Tibial nerve (tissue), 4 donors: ENCODE measurements at regions not wholly inside any gene's neighbourhood (a gene's known extent, or its start where the extent isn't known, plus 50 kb on each side); places are given as distances from the start of the nearest gene placed in this dataset.

Experiments used
- CTCF ChIP-seq, 5 experiments: fragments of 200-600 bp in 3 of 5; fragments of 450-650 bp in 2 of 5; sonication (generic) in 3 of 5; IDR thresholded peaks; one replicate each; pipeline ENCODE4 v1.5.1; 2016 to 2019; ENCODE audit warnings: antibody characterized with exemption in 5 of 5, mild to moderate bottlenecking in 3 of 5, moderate library complexity in 2 of 5
- EP300 ChIP-seq, 2 donors: sonication (generic); formaldehyde crosslinking; IDR thresholded peaks; one replicate each; pipeline ENCODE4 v1.6.1; 2017; ENCODE audit warnings: antibody characterized with exemption in 2 of 2, mild to moderate bottlenecking in 1 of 2
- POLR2A ChIP-seq, 2 donors: fragments of 450-650 bp; IDR thresholded peaks; one replicate each; pipeline ENCODE4 v1.6.1; 2017; ENCODE audit warnings: antibody characterized with exemption in 2 of 2, mild to moderate bottlenecking in 2 of 2, moderate library complexity in 2 of 2

- no peak for TF ChIP-seq CTCF (IDR thresholded peaks at IDR 0.05)
- no peak for TF ChIP-seq POLR2A (IDR thresholded peaks at IDR 0.05)
- TF ChIP-seq EP300 (IDR thresholded peaks at IDR 0.05): no peak
Measured at GRCh38 chr2:59886759-59887158, 666.7 kb downstream of the BCL11A start.
